Endothelial cell of umbilical vein (primary cell): ENCODE measurements at regions not wholly inside any gene's neighbourhood (a gene's known extent, or its start where the extent isn't known, plus 50 kb on each side); places are given as distances from the start of the nearest gene placed in this dataset.

Source experiments
- BruUV-seq: library from RNA; stranded (reverse); fragments of 400-500 nt; replicated peaks from 2 replicates; lab custom pipeline; 2021; lab: Mats Ljungman, UMichigan
- CTCF ChIA-PET: fragments of 300-600, 350-600 bp; sonication (Branson Sonifier 250); formaldehyde crosslinking; loops from one replicate; lab custom pipeline; 2021; ENCODE audit warnings: antibody characterized with exemption, inconsistent platforms; lab: Charles Lee
- POLR2A ChIA-PET: fragments of 300-600, 350-600 bp; sonication (Branson Sonifier 250); formaldehyde crosslinking; loops from one replicate; lab custom pipeline; 2021; ENCODE audit warnings: antibody characterized with exemption, inconsistent platforms; lab: Charles Lee
- DNase-seq: peaks from one replicate; pipeline ENCODE4 v3.0.0-alpha.2; 2011; ENCODE audit warnings: low read depth, low spot score
- FAIRE-seq: peaks from 2 replicates; lab custom pipeline; 2011; peaks lifted over from hg19 to GRCh38; lab: Jason Lieb, UNC
- H2AFZ ChIP-seq: 2 replicates; pipeline ENCODE4 v1.6.0; 2012; ENCODE audit warnings: low read depth, low read length, control low read depth, inconsistent platforms
- H3K27ac ChIP-seq: 2 replicates; pipeline ENCODE4 v1.5.1; 2011; ENCODE audit warnings: low read depth, mild to moderate bottlenecking, control low read depth, low read length, moderate library complexity; ENCODE audit not compliant: insufficient read depth
- H3K27me3 ChIP-seq, 2 experiments: 2 replicates each; pipeline versions ENCODE4 v1.6.0 to v1.6.1; 2011; ENCODE audit warnings: low read length in 2 of 2, mixed read lengths in 1 of 2; ENCODE audit not compliant: control insufficient read depth in 2 of 2, insufficient read depth in 2 of 2
- H3K36me3 ChIP-seq, 2 experiments: 2 replicates in 1 of 2; 3 replicates in 1 of 2; pipeline ENCODE4 v1.5.1; 2011; ENCODE audit warnings: low read length in 2 of 2, mild to moderate bottlenecking in 1 of 2, moderate library complexity in 1 of 2; ENCODE audit not compliant: control insufficient read depth in 2 of 2, insufficient read depth in 2 of 2; ENCODE audit errors: extremely low read depth in 1 of 2
- H3K4me1 ChIP-seq: 3 replicates; pipeline ENCODE4 v1.5.1; 2011; ENCODE audit warnings: mild to moderate bottlenecking, low read length; ENCODE audit not compliant: control insufficient read depth, insufficient read depth; ENCODE audit errors: extremely low read depth
- H3K4me2 ChIP-seq: 2 replicates; pipeline ENCODE4 v1.6.1; 2011; ENCODE audit warnings: low read length, control low read depth, mixed read lengths; ENCODE audit not compliant: insufficient read depth
- H3K4me3 ChIP-seq, 3 experiments: fragments of 200-600 bp in 1 of 3; sonication (generic), shearing (Covaris generic) in 1 of 3; replicated peaks in 1 of 3; 2 replicates each; pipeline ENCODE4 v1.5.1; 2011 to 2016; ENCODE audit warnings: control low read depth in 3 of 3, low read length in 3 of 3, mild to moderate bottlenecking in 2 of 3, inconsistent platforms in 1 of 3, low read depth in 1 of 3, moderate library complexity in 1 of 3; ENCODE audit not compliant: insufficient read depth in 1 of 3
- H3K79me2 ChIP-seq: 2 replicates; pipeline ENCODE4 v1.6.0; 2012; ENCODE audit warnings: low read length, inconsistent platforms; ENCODE audit not compliant: control insufficient read depth, insufficient read depth
- H3K9ac ChIP-seq: replicated peaks from 2 replicates; pipeline ENCODE3; 2011; ENCODE audit warnings: low read length, control low read depth; ENCODE audit not compliant: insufficient read depth; ENCODE audit errors: extremely low read depth
- H3K9me1 ChIP-seq: replicated peaks from 3 replicates; pipeline ENCODE4 v1.6.0; 2011; ENCODE audit warnings: mild to moderate bottlenecking, low read length; ENCODE audit not compliant: control insufficient read depth, insufficient read depth; ENCODE audit errors: extremely low read depth
- H3K9me3 ChIP-seq: replicated peaks from 2 replicates; pipeline ENCODE4 v1.5.1; 2012; ENCODE audit warnings: low read length, inconsistent platforms; ENCODE audit not compliant: control insufficient read depth, insufficient read depth
- H4K20me1 ChIP-seq: replicated peaks from 2 replicates; pipeline ENCODE3; 2011; ENCODE audit warnings: mild to moderate bottlenecking, low read length; ENCODE audit not compliant: control insufficient read depth, insufficient read depth; ENCODE audit errors: extremely low read depth
- CTCF ChIP-seq, 2 donors: IDR thresholded peaks; 1 replicate in 1 of 2; 2 replicates in 1 of 2; pipeline ENCODE4 v1.5.1; 2011; ENCODE audit warnings: low read length in 2 of 2, mild to moderate bottlenecking in 2 of 2, moderate library complexity in 2 of 2, control low read depth in 1 of 2, inconsistent platforms in 1 of 2, low read depth in 1 of 2; ENCODE audit not compliant: insufficient read depth in 1 of 2; ENCODE audit errors: extremely low read depth in 1 of 2
- EZH2 ChIP-seq: IDR thresholded peaks from 2 replicates; pipeline ENCODE4 v1.6.1; 2012; ENCODE audit warnings: borderline replicate concordance, low read depth, mild to moderate bottlenecking, moderate library complexity, low read length, inconsistent platforms; ENCODE audit not compliant: severe bottlenecking
- FOS ChIP-seq: IDR thresholded peaks from 2 replicates; pipeline ENCODE4 v1.6.1; 2011; ENCODE audit warnings: mild to moderate bottlenecking, low read length, moderate library complexity, borderline replicate concordance; ENCODE audit not compliant: insufficient read depth
- GATA2 ChIP-seq: IDR thresholded peaks from 2 replicates; pipeline ENCODE4 v1.7.0; 2011; ENCODE audit warnings: low read depth, mild to moderate bottlenecking, moderate library complexity, mixed read lengths, low read length; ENCODE audit not compliant: insufficient read length, insufficient read depth
- JUN ChIP-seq: IDR thresholded peaks from 2 replicates; pipeline ENCODE4 v1.6.1; 2011; ENCODE audit warnings: borderline replicate concordance, low read depth; ENCODE audit not compliant: insufficient read length, insufficient read depth
- MYC ChIP-seq: IDR thresholded peaks from one replicate; pipeline ENCODE4 v1.6.1; 2011; ENCODE audit warnings: mild to moderate bottlenecking, low read depth, low read length
- POLR2A ChIP-seq: IDR thresholded peaks from 2 replicates; pipeline ENCODE4 v1.6.1; 2012; ENCODE audit warnings: low read depth, mild to moderate bottlenecking, control low read depth, low read length
- POLR2AphosphoS5 ChIP-seq: IDR thresholded peaks from 2 replicates; pipeline ENCODE4 v1.6.1; 2012; ENCODE audit warnings: low read depth, mild to moderate bottlenecking, control low read depth, low read length, moderate library complexity; ENCODE audit not compliant: insufficient read depth
- dilution Hi-C: fragments of 300-500 bp; cut with MboI; formaldehyde crosslinking; loops from one replicate; pipeline ENCODE4 v1.15.0; 2019; ENCODE audit warnings: low sequenced_read_pairs; ENCODE audit not compliant: extremely low pct_ligation_motif_present
- intact Hi-C: fragments of 100-400 bp; cut with micrococcal nuclease; formaldehyde crosslinking; loops from one replicate; pipeline ENCODE4 v1.10.0; 2022
- TF ChIP-seq, protein P1 (sequence below): IDR thresholded peaks from 2 replicates; pipeline ENCODE4 v1.6.1; 2011; ENCODE audit not compliant: insufficient read depth, insufficient read length

DNA sequence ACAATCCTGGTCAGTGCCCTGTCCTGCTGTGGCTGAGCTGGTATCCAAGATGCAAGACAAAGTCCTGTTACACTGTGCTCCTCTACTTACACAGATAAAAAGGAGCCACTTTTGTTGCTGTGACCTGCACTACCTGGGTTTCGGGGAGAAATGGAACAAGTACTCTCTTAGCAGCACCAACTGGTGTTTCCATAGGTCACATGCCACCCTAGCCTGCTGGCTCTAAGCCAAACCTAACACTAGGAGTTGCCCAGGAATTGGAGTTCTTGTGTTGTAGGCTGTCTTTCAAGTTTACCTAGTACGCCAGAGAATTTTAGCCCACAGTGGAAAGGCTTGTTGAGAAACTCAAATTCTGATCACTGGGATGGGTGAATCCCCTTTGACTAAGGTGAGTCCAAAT lies 727.4 kb downstream of the FAM133A start:
- no peak overlapping the region for H2AFZ ChIP-seq
- no peaks in the 10 kb centered on the region for H3K4me1 ChIP-seq
- H3K4me2 ChIP-seq, result no peak overlapping the region
- FAIRE-seq (no peak), DNase-seq (no peak)
- ChIA-PET CTCF (no interaction called here), POLR2A (no interaction called here)
- intact Hi-C loops, result no loop called here
- no peak for TF ChIP-seq CTCF (IDR thresholded peaks at IDR 0.05; ENCODE audit: extremely low read depth in 1 of 2, insufficient read depth in 1 of 2, low read depth in 1 of 2, low read length in 2 of 2)
- TF ChIP-seq EZH2, result no peak
- TF ChIP-seq POLR2A, result no peak
- TF ChIP-seq MYC, result no peak
- no peak for TF ChIP-seq JUN
- TF ChIP-seq FOS, result no peak
- no peak for TF ChIP-seq GATA2
- TF ChIP-seq, protein P1, sequence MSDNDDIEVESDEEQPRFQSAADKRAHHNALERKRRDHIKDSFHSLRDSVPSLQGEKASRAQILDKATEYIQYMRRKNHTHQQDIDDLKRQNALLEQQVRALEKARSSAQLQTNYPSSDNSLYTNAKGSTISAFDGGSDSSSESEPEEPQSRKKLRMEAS, result no peak
- no peak for TF ChIP-seq POLR2AphosphoS5
- no peak overlapping the region for H3K4me3 ChIP-seq
- no peaks in the 10 kb centered on the region for H3K36me3 ChIP-seq
- H3K9ac ChIP-seq, result no peak overlapping the region
- no peaks in the 10 kb centered on the region for H3K9me3 ChIP-seq
- no peaks in the 10 kb centered on the region for H3K79me2 ChIP-seq
- H3K27me3 ChIP-seq, result no peaks in the 10 kb centered on the region
- no peaks in the 10 kb centered on the region for H3K9me1 ChIP-seq
- no peaks in the 10 kb centered on the region for H4K20me1 ChIP-seq
- dilution Hi-C loops, result no loop called here
- H3K27ac ChIP-seq, result no peak overlapping the region
- no TSS peak for BruUV-seq
